NCI-H2029 treated with DMSO at 0.1 percent for 48 hours (cell line): ENCODE measurements at regions not wholly inside any gene's neighbourhood (a gene's known extent, or its start where the extent isn't known, plus 50 kb on each side); places are given as distances from the start of the nearest gene placed in this dataset.

ENCODE experiments used
- DNase-seq: peaks from one replicate; lab custom pipeline; 2025; lab: John Stamatoyannopoulos, UW

DNA sequence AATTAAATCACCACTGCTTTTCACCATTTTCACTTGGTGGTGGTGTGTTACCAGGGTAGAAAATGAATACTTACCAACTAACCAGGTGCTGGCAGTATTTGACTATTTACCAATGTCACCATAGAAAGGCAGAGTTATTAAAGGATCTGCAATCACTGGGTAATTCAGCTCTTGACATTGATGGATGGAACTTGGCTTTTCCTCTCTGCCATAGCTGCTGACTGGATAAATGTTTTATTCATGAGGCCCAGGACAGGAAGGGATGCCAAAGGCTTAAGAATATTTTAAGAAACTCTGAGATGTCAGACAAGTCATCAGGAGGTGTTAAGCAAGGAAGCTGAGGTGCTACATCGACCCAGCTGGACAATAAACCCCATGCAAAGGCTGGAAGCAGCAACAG lies 495.5 kb upstream of the CFAP20DC start:
- no peak for DNase-seq

- DNase-seq: no peak
These were observed 492.5 kb upstream of the CFAP20DC start for GRCh38 chr3:59542276-59542675.

- no peak for DNase-seq
These were observed 490.9 kb upstream of the CFAP20DC start for GRCh38 chr3:59540696-59541095.

GRCh38 chr3:59540241-59540640 lies 490.4 kb upstream of the CFAP20DC start:
- DNase-seq: no peak

- DNase-seq: no peak
These were observed 489.1 kb upstream of the CFAP20DC start for GRCh38 chr3:59538753-59539432.

- no peak for DNase-seq
These were observed 486.0 kb upstream of the CFAP20DC start for GRCh38 chr3:59535791-59536221.

GRCh38 chr3:59531994-59532393 lies 482.2 kb upstream of the CFAP20DC start:
- DNase-seq: no peak

GRCh38 chr3:59531066-59531745 lies 481.4 kb upstream of the CFAP20DC start:
- DNase-seq: no peak

DNA sequence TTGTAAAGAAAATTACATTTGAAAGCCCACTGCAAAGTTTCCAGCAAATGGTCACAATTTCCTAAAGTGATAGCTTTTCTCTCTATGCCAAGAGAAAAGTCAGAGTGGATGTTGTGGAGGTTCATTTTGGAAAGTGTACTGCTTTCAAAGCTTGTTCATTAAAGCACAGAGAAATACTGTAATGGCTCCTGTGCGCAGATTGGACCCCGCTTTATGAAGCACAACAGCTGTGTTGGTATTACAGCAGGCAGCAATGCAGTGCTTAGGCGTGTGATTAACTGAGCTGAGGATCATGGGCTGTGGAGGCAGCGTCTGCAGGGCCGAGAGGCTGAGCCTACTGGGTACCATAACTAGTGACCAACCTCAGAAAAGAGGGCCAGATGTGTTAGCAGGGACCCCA lies 478.4 kb upstream of the CFAP20DC start:
- DNase-seq: no peak

DNA sequence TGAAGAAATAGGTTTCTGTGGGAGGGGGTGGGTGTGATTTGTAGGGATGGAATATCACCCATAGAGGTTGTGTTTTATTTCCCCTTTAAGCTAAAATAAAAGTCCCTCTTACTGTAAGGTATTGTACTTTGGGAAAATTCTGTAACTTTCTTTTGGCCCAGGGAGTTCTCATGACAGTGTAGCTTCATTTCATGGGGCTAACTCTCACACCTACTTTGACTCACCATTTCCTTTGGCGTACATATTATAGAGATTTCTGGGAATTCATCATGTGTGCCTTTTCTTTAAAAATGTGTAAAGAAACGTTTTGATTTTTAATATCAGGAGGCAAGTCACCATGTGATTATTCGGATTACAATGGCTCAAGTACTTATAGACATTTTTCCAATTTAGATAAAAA lies 477.7 kb upstream of the CFAP20DC start:
- DNase-seq: no peak

DNA sequence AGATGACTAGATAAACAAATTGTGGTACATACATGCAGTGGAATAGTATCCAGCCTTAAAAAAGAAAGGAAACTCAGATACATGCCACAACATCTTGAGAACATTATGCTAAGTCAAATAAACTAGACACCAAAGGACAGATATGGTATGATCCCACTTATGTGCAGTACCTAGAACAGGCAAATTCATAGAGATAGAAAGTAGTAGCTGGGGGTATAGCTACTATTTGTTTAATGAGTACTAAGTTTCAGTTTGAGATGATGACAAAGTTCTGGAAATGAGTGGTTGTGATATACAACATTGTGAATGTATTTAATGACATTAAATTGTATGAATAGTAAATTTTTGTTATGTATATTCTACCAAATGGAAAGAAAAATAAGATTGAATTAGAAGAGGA lies 477.2 kb upstream of the CFAP20DC start:
- DNase-seq: no peak

- DNase-seq: no peak
These were observed 472.7 kb upstream of the CFAP20DC start for GRCh38 chr3:59522550-59522949.

GRCh38 chr3:59519094-59519493 lies 469.3 kb upstream of the CFAP20DC start:
- DNase-seq: no peak

DNA sequence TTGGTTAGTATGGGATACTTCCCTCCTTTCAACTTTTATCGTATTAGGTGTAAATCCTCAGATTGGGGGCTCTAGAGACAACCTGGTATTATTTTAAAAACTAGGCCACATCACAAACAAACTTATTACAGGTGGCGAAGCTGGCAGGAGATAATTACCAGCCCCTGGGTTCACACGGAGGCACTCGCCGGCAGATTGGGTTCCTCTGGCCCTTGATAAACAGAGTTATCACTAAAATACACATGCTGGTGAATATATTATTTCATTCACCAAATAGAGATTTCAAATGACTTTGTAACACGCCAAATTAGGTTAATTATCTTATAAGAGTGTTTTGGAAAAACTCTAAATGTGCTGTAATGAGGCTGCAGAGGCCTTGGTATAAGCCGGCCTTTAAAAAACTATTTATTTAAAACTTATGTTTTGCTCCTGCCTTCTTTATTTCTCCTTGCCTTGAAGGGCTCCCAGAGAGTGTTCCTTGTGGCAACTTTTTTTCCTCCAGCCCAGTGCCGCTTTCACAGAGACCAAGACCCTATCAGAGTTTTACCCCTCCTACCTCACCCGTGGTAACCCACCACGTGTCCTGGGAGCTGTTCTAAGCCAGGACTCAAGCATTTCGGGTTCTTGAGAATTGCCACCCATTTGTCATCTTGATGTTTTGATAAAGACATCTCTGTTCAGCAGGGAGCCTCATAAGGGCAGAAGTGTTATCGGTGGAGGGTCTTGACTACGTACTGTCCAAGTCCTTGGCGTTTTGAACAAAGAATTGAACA lies 468.6 kb upstream of the CFAP20DC start:
- DNase-seq: no peak

DNA sequence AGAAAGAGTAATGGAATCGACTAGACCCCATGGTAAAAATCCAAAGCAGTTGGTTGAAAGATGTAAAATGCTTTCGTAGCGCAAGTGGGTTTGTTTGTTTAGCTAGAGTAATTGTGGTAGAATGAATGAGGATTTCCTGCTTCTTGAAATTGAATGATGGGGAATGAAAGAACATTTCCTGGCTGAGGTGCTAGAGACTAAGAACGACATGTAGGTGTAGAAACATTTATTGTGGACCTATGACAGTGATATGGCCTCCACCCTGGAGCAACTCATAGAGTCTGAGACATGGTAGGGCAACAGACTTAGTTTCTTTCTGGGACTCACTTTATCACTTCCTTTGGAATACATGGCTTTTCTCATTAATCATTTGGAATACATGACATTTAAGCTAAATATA lies 467.6 kb upstream of the CFAP20DC start:
- DNase-seq: peak; percentile 0

DNA sequence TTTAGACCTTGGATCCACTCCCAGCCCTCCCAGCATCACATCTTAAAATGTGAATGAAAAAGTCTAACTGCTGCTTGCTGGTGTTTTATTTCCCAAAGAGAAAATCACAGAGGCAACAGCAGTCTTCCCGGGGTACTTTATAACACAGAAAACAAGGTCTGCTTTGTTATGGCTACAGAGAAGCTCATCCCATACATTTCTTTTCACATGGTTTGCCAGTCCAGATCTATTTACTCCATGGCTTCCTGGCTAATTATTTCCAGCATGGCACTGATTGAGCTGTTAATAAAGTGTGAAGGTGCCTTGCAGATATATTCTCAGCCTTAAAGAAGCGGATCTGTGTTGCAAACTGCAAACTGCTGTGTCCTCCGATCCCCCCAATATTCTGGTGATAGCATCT lies 466.1 kb upstream of the CFAP20DC start:
- no peak for DNase-seq

DNA sequence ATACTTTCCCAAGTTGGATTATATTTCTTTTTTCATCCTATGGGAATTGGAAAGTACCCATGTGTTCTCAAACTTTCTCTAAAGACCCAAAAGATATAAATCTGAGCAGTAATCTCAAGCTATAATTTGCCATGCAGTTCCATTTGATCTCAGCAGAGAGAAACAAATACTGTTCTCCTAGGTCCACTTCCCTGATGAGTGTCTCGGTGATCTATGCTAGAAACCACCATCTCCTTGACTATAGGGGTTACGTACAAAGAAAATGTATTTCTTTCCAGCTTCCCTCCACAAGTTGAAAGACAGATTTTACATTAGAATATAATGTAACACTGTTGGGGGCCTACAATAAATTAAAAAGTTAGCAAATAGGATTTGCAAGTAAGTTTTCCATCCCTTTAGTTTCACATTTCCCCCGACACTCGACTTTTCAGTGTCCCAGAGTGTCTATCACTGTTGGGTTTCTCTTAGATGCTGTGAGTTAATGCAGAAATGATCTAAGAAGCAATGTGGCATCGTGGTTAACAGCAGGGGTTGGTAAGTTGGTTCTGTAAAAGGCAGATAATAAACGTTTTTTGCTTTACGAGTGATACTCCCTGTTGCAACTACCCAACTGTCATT lies 465.1 kb upstream of the CFAP20DC start:
- DNase-seq: no peak

- no peak for DNase-seq
These were observed 463.7 kb upstream of the CFAP20DC start for GRCh38 chr3:59513570-59513969.

GRCh38 chr3:59512066-59512465 lies 462.2 kb upstream of the CFAP20DC start:
- DNase-seq: no peak

DNA sequence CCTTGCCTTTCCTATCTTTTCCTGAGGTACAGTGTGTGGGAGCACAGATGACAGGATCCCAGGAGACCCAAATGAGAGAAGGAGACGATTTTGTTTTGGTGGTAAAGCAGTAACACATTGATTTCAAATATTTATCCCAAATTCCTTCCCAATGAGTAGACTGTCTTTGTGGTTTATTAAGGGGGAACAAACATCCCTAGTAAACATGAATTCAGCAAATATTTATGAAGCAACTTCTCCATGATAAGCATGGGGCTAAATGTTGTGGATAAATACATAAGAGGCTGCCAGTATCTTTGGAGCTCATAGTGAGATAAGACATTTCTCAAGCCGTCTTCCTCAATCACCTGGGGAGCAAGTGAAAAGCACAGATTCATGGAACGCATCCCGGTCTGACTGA lies 460.8 kb upstream of the CFAP20DC start:
- DNase-seq: no peak

DNA sequence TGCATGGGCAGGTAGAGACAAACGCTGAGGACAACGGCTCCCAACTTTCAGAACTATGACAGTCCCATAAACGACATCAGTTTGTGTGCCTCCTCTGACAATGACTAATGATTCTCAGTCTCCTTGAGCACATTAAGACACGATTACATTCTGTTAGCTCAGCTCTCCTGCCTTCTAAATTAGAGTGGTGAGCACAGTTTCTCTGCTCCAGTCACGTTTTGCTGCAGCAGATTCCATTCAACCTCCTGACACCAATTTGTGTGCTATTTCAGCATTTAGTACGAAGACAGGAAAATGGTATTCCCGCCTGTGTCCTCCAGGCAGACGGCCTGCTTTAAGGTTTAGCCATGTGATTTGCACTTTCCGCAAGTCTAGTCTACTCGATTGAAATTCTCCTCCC lies 458.4 kb upstream of the CFAP20DC start:
- no peak for DNase-seq

- no peak for DNase-seq
These were observed 456.4 kb upstream of the CFAP20DC start for GRCh38 chr3:59506191-59506590.

DNA sequence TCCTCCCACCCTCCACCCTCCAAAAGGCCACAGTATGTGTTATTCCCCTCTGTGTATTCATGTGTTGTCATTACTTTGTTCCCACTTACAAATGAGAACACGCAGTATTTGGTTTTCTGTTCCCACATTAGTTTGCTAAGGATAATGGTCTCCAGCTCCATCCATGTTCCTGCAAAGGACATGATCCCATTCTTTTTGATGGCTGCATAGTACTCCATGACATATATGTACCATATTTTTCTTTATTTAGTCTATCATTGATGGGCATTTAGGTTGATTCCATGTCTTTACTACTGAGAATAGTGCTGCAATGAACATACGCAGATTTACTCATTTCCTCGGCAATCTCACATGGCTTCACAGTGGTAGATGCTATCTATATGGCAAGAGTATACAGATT lies 453.6 kb upstream of the CFAP20DC start:
- DNase-seq: no peak
